Panc1 (cell line): ENCODE measurements at regions not wholly inside any gene's neighbourhood (a gene's known extent, or its start where the extent isn't known, plus 50 kb on each side); places are given as distances from the start of the nearest gene placed in this dataset.

ENCODE experiments used
- ATAC-seq: fragments of 200-7000 bp; cut with Tn5 transposase; 2 replicates; pipeline ENCODE4 v1.9.1; 2020; ENCODE audit warnings: mild to moderate bottlenecking, moderate library complexity
- BruUV-seq: library from RNA; stranded (reverse); fragments of 400-500 nt; replicated peaks from 2 replicates; lab custom pipeline; 2021; lab: Mats Ljungman, UMichigan
- CTCF ChIA-PET: fragments of 300-600 bp; sonication (Branson Sonifier 250); formaldehyde crosslinking; loops from one replicate; lab custom pipeline; 2022; ENCODE audit warnings: antibody characterized with exemption; lab: Charles Lee
- POLR2A ChIA-PET: fragments of 300-600 bp; sonication (Branson Sonifier 250); formaldehyde crosslinking; loops from one replicate; lab custom pipeline; 2022; ENCODE audit warnings: antibody characterized with exemption; lab: Charles Lee
- DNase-seq: peaks from one replicate; pipeline ENCODE4 v3.0.0-alpha.2; 2010; ENCODE audit warnings: low read depth, low spot score
- H3K27ac ChIP-seq: 2 replicates; pipeline ENCODE4 v1.5.1; 2011; ENCODE audit warnings: mild to moderate bottlenecking, low read length, inconsistent platforms
- H3K27me3 ChIP-seq: fragments of 200-500 bp; sonication (Bioruptor generic); 2 replicates; pipeline ENCODE4 v1.6.0; 2014; ENCODE audit warnings: low read length, inconsistent platforms; ENCODE audit not compliant: control insufficient read depth, insufficient read depth
- H3K36me3 ChIP-seq: fragments of 200-500 bp; sonication (Bioruptor generic); 2 replicates; pipeline ENCODE4 v1.5.1; 2014; ENCODE audit warnings: inconsistent platforms, mild to moderate bottlenecking, low read length, moderate library complexity; ENCODE audit not compliant: control insufficient read depth, insufficient read depth
- H3K4me1 ChIP-seq: 2 replicates; pipeline ENCODE4 v1.5.1; 2011; ENCODE audit warnings: inconsistent platforms, mild to moderate bottlenecking, low read length, moderate library complexity; ENCODE audit not compliant: control insufficient read depth, insufficient read depth
- H3K4me3 ChIP-seq, 2 experiments: 2 replicates each; pipeline ENCODE4 v1.5.1; 2011 to 2012; ENCODE audit warnings: low read depth in 2 of 2, low read length in 2 of 2, mild to moderate bottlenecking in 2 of 2, inconsistent platforms in 1 of 2, moderate library complexity in 1 of 2
- H3K9me3 ChIP-seq: fragments of 200-500 bp; sonication (Bioruptor generic); 2 replicates; pipeline ENCODE4 v1.5.1; 2014; ENCODE audit warnings: low read depth, mild to moderate bottlenecking, inconsistent platforms, low read length, moderate library complexity; ENCODE audit not compliant: control insufficient read depth, insufficient read depth
- CTCF ChIP-seq: fragments of 450-650 bp; IDR thresholded peaks from 2 replicates; pipeline ENCODE4 v1.5.1; 2017; ENCODE audit warnings: mild to moderate bottlenecking
- POLR2AphosphoS5 ChIP-seq: IDR thresholded peaks from 2 replicates; pipeline ENCODE4 v1.6.1; 2012; ENCODE audit warnings: mild to moderate bottlenecking, low read depth, low read length, moderate library complexity
- SIN3A ChIP-seq: IDR thresholded peaks from 2 replicates; pipeline ENCODE4 v1.6.1; 2012; ENCODE audit warnings: low read depth, mild to moderate bottlenecking, low read length, moderate library complexity, borderline replicate concordance; ENCODE audit not compliant: insufficient read depth
- TCF7L2 ChIP-seq: IDR thresholded peaks from 2 replicates; pipeline ENCODE4 v1.6.1; 2011; ENCODE audit warnings: mild to moderate bottlenecking, low read depth, low read length, inconsistent platforms
- in situ Hi-C: cut with HindIII; loops from 2 replicates; pipeline ENCODE4 v1.10.0; 2016; ENCODE audit warnings: low sequenced_read_pairs, low pct_unique_long_range_greater_than_20kb
- intact Hi-C: fragments of 100-400 bp; cut with micrococcal nuclease; formaldehyde crosslinking; loops from one replicate; pipeline ENCODE4 v1.10.0; 2022; ENCODE audit not compliant: unreplicated experiment
- TF ChIP-seq, protein P1 (sequence below), 2 experiments: IDR thresholded peaks; 2 replicates each; pipeline ENCODE4 v1.6.1; 2011 to 2012; ENCODE audit warnings: low read depth in 2 of 2, control low read depth in 1 of 2, low read length in 1 of 2, mild to moderate bottlenecking in 1 of 2, moderate library complexity in 1 of 2; ENCODE audit not compliant: insufficient read depth in 1 of 2

DNA sequence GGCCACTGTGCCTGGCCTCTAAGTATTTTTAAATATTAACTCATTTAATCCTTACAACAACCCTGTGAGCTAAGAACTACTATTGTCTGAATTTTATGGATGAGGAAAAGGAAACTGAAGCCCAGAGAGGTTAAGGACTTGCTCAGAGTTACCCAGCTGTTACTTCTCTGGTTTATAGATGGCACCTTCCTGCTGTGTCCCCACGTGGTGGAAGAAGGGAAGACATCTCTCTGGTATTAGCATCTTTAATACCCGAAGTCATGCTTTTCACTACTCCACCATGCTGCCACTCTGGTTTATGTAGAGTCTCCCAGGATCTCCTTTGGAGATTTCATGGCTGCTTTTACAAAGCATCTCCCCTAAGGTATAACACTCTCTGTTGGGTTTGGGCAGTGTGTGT is 105.5 kb upstream of the MKLN1 start:
- Histone ChIP-seq H3K27me3 (no peaks in the 10 kb centered on the region), H3K9me3 (no peaks in the 10 kb centered on the region), H3K4me3 (no peak overlapping the region), H3K27ac (no peak overlapping the region), H3K4me1 (no peaks in the 10 kb centered on the region), H3K36me3 (no peaks in the 10 kb centered on the region)
- in situ Hi-C loops, result no loop called here
- intact Hi-C loops, result no loop called here
- no TSS peak for BruUV-seq
- no peak for ATAC-seq
- ChIA-PET POLR2A (no interaction called here), CTCF (interaction anchor here (0.6 to 0.9 kb wide), 2 partner anchors 75 to 121 kb away, joined by 3 to 7 read pairs; no protein-coding TSS in a partner anchor)
- no peak for DNase-seq
- no peak for TF ChIP-seq TCF7L2
- no peak for TF ChIP-seq POLR2AphosphoS5
- TF ChIP-seq, protein P1, sequence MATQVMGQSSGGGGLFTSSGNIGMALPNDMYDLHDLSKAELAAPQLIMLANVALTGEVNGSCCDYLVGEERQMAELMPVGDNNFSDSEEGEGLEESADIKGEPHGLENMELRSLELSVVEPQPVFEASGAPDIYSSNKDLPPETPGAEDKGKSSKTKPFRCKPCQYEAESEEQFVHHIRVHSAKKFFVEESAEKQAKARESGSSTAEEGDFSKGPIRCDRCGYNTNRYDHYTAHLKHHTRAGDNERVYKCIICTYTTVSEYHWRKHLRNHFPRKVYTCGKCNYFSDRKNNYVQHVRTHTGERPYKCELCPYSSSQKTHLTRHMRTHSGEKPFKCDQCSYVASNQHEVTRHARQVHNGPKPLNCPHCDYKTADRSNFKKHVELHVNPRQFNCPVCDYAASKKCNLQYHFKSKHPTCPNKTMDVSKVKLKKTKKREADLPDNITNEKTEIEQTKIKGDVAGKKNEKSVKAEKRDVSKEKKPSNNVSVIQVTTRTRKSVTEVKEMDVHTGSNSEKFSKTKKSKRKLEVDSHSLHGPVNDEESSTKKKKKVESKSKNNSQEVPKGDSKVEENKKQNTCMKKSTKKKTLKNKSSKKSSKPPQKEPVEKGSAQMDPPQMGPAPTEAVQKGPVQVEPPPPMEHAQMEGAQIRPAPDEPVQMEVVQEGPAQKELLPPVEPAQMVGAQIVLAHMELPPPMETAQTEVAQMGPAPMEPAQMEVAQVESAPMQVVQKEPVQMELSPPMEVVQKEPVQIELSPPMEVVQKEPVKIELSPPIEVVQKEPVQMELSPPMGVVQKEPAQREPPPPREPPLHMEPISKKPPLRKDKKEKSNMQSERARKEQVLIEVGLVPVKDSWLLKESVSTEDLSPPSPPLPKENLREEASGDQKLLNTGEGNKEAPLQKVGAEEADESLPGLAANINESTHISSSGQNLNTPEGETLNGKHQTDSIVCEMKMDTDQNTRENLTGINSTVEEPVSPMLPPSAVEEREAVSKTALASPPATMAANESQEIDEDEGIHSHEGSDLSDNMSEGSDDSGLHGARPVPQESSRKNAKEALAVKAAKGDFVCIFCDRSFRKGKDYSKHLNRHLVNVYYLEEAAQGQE (IDR thresholded peaks at IDR 0.05; ENCODE audit: insufficient read depth in 1 of 2, low read depth in 2 of 2, low read length in 1 of 2), result no peak
- no peak; the same call in 1 of the 2 replicates for TF ChIP-seq CTCF
- TF ChIP-seq SIN3A, result no peak

DNA sequence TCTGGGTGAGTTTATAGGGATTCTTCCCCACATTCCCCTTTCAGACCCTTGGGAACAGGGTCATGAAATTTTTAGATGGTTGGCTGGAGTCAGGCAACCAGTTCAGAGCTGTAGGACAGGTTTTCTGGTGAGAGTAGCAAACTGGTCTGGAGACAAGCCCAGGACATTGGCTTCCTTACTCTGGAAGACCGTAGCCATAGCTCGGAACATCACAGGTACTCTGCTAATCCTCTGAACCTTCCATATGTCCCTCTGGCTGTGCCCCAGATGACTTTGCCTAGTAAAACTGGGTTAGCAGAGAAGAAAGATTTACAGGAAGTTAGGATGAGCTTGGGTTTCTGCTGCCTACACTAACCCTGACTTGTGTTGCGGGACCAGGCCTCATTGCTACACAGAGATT is 104.5 kb upstream of the MKLN1 start:
- CTCF ChIA-PET, result no interaction called here
- no peaks in the 10 kb centered on the region for H3K36me3 ChIP-seq
- H3K4me1 ChIP-seq, result no peaks in the 10 kb centered on the region
- no peak overlapping the region for H3K27ac ChIP-seq
- TF ChIP-seq TCF7L2 (no peak), POLR2AphosphoS5 (no peak), CTCF (no peak), SIN3A (no peak)
- TF ChIP-seq, protein P1 (IDR thresholded peaks at IDR 0.05; ENCODE audit: insufficient read depth in 1 of 2, low read depth in 2 of 2, low read length in 1 of 2), result no peak
- no peak overlapping the region for H3K4me3 ChIP-seq
- H3K27me3 ChIP-seq, result no peaks in the 10 kb centered on the region
- no peaks in the 10 kb centered on the region for H3K9me3 ChIP-seq
- intact Hi-C loops (no loop called here), in situ Hi-C loops (no loop called here)
- DNase-seq (no peak), ATAC-seq (no peak)
- POLR2A ChIA-PET, result no interaction called here
- BruUV-seq, result no TSS peak
